Nucleus accumbens (tissue), 56 donors: ENCODE measurements at regions not wholly inside any gene's neighbourhood (a gene's known extent, or its start where the extent isn't known, plus 50 kb on each side); places are given as distances from the start of the nearest gene placed in this dataset.

Experiments
- DNase-seq, 56 donors: peaks; one replicate each; lab custom pipeline; 2025; lab: John Stamatoyannopoulos, UW

GRCh38 chr10:44183667-44184632 lies 200.9 kb downstream of the CXCL12 start:
- DNase-seq = no peak

DNA sequence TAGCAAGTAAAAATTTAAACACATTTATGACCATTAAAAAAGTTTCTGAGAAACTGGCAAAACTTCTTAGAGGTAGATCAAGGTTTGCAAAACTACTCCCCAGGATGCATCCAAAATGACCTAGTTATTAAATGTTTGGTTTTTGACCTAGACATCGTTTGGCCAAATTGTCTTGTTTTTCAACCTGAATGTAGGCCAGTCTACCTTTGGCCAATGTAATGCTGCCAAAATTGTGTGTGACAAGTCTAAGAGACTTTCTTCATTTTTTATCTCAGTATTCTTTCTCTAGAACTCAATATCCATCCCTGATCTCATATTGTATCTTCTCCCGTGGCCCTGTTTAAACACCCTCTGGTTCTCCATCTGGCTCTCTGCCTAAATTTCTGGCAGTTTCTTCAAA lies 202.0 kb downstream of the CXCL12 start:
- no peak for DNase-seq

DNA sequence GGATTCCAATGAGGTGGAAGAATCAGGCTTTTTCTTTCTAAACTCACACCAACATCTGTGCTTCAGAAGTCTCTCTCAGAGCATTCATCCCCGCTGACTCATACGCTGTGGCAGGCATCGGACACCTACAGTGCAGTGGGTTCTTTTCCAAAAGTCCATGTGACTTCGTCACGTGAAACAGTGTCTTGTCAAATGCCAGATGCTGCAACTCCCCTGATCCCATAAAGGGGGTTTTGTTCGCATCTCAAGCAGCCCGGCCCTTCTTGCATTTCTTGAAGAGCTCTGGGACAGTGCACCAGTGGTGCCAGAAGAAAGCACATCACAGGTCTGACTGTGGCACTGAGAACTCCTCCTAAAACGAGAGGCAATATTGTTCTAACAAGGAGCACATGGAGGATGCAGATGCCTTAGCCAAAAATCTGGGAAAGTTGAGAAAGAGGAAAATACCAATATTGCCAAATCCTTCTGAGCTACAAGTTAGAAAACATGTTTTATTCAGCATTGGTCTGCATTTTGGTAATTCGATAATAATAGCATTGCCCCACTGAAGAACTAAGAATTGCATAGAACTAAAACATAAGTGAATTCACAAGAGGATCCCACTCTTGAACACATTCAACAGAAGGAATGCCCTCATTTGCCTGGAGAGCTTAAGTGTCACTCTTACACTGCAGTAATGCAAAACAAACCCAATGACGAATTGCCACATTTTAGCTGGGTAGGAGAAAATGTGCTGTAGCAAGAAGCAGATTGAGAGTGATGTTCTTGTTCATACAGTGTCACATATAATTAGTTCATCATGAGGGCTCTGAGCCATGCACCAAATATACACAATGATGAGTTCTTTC lies 204.4 kb downstream of the CXCL12 start:
- DNase-seq = peak in 3 of 56 donors; percentile 6 to 19 (median 17)

GRCh38 chr10:44178856-44179255 lies 206.0 kb downstream of the CXCL12 start:
- no peak for DNase-seq

DNA sequence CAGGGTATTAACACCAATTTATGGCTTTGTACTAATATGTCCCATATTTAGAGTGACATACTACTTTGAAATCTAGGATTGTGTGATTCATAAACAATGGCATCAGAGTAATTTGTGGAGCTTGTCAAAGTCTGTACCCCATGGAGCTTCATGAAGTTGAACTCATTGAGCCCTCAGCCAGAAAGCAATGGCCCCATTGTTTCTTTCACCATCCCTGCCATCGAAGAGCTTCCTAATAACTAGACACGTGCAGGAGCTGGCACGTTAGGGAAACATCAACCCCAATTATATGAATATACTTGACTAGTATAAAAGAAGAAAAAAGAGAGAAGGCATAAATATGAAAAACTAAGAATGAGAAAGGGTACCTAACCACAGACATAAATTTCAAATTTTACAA lies 206.6 kb downstream of the CXCL12 start:
- no peak for DNase-seq

- DNase-seq = no peak
Observed at GRCh38 chr10:44177610-44178009, 207.3 kb downstream of the CXCL12 start.

- DNase-seq = no peak
Observed at GRCh38 chr10:44176311-44176710, 208.6 kb downstream of the CXCL12 start.

GRCh38 chr10:44173608-44173894 lies 211.3 kb downstream of the CXCL12 start:
- DNase-seq = no peak

- no peak for DNase-seq
Observed at GRCh38 chr10:44172883-44173607, 211.9 kb downstream of the CXCL12 start.

GRCh38 chr10:44171765-44172164 lies 213.1 kb downstream of the CXCL12 start:
- no peak for DNase-seq

GRCh38 chr10:44168478-44168877 lies 216.4 kb downstream of the CXCL12 start:
- no peak for DNase-seq

DNA sequence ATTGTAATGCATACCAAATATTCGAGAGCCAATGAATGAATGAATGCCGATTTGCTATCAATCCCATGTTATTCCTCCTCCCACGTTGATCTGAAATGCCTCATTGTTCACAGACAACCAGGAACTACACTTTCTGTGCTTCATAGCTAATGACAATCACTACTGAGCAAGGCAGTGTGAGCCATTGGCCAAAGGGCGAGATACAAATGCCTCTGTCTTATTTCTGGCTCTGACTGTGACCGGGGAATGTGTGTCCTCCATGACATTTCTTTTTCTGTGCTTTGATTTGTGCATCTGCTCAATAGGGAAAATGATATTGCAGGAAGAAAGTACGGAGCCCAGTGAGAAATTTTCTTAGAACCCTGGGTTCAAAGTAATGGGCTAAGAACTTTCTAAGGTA lies 217.1 kb downstream of the CXCL12 start:
- DNase-seq = no peak

DNA sequence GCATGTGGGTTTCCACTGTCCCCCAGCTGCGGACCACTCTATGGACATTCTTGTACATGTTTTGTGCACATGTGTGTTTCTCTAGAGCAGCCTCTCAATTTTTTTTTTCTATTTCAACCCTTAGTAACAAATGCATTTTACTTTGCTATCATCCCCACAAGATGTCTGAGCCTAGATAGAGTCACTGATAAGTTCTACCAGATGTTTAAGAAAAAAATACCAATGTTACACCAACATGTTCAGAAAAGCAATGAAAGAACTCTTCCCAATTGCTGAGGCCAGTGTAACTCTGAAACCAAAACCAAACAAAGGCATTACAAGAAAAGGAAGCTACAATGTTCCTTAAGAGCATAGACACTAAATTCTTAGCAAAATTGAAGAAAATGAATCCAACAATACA lies 218.5 kb downstream of the CXCL12 start:
- DNase-seq = no peak

GRCh38 chr10:44164251-44164956 lies 220.5 kb downstream of the CXCL12 start:
- no peak for DNase-seq

DNA sequence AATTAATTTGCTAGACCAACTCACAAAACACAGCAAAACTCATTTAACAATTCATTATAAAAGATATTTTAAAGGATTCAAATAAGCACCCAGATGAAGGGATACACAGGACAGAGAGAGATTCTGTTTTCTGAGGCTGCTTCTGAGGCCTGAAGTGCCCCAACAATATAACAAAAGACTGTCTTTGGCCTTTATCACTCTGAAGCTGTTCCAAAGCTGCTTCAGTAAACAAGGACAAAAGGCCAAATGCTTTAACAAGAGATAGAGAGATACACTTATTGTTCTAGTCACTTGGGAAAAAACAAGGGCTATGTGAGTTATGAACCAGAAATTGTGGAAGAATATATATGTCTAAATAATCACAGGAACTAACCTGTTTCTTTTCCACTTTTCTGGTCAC lies 223.7 kb downstream of the CXCL12 start:
- no peak for DNase-seq

GRCh38 chr10:44157574-44157973 lies 227.3 kb downstream of the CXCL12 start:
- DNase-seq = no peak

- no peak for DNase-seq
Observed at GRCh38 chr10:44154956-44155355, 229.9 kb downstream of the CXCL12 start.

- no peak for DNase-seq
Observed at GRCh38 chr10:44153918-44154670, 230.8 kb downstream of the CXCL12 start.

- DNase-seq = no peak
Observed at GRCh38 chr10:44143556-44143955, 241.3 kb downstream of the CXCL12 start.
